ENCODE measurements at regions not wholly inside any gene's neighbourhood (a gene's known extent, or its start where the extent isn't known, plus 50 kb on each side); places are given as distances from the start of the nearest gene placed in this dataset.
"Not testable (repeated sequence)": the region's sequence is repeated elsewhere in the genome, so short reads cannot be mapped to it uniquely, and the experiment has no call there.

DNA sequence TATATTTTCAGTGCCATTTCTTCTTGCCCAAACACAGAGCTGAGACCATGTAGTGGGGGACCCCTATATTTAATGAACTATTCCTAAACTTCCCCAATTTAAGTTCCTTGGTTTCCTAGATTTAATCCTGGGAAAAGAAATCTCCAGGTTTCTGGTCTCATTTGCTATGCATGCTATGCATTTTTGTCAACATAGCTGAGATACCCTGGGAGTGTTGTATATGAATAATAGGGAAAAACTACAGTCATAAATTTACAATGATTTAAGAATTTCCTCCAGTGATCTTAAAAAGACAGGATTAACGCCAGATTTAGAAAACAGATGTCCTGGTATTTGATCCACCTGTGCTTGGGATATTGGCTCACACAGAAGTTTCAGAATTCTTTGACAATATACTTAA, 136.8 kb upstream of the RAPGEF2 start:
- no peak for DNase-seq
- H3K4me1 ChIP-seq = 0 out of 2 replicates have a peak, but pooled peaks cover 9% of the 10 kb centered on the region
- Mint-ChIP-seq H3K27me3 (ENCODE audit: insufficient read depth, unreplicated experiment) (no peaks in the 10 kb centered on the region), H3K36me3 (ENCODE audit: insufficient read depth, unreplicated experiment) (no peaks in the 10 kb centered on the region), H3K4me3 (ENCODE audit: unreplicated experiment) (no peak overlapping the region), H3K27ac (ENCODE audit: unreplicated experiment) (no peak overlapping the region), H3K9me3 (ENCODE audit: unreplicated experiment) (no peaks in the 10 kb centered on the region), H3K4me1 (ENCODE audit: low read depth, unreplicated experiment) (peaks cover 5% of the 10 kb centered on the region)
- ChIA-PET CTCF (no interaction called here), POLR2A (no interaction called here)
- TF ChIP-seq, protein P1, sequence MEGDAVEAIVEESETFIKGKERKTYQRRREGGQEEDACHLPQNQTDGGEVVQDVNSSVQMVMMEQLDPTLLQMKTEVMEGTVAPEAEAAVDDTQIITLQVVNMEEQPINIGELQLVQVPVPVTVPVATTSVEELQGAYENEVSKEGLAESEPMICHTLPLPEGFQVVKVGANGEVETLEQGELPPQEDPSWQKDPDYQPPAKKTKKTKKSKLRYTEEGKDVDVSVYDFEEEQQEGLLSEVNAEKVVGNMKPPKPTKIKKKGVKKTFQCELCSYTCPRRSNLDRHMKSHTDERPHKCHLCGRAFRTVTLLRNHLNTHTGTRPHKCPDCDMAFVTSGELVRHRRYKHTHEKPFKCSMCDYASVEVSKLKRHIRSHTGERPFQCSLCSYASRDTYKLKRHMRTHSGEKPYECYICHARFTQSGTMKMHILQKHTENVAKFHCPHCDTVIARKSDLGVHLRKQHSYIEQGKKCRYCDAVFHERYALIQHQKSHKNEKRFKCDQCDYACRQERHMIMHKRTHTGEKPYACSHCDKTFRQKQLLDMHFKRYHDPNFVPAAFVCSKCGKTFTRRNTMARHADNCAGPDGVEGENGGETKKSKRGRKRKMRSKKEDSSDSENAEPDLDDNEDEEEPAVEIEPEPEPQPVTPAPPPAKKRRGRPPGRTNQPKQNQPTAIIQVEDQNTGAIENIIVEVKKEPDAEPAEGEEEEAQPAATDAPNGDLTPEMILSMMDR (IDR thresholded peaks at IDR 0.05; ENCODE audit: insufficient read depth in 1 of 2, low read depth in 1 of 2, low read length in 1 of 2, severe bottlenecking in 1 of 2, unreplicated experiment in 1 of 2) = no peak
- H3K36me3 ChIP-seq (ENCODE audit: control insufficient read depth, insufficient read depth, low read length) = no peaks in the 10 kb centered on the region
- intact Hi-C loops (cut with micrococcal nuclease; ENCODE audit: unreplicated experiment) = no loop called here
- H3K4me3 ChIP-seq (ENCODE audit: low read depth, low read length) = no peak overlapping the region
- no peaks in the 10 kb centered on the region for H3K27me3 ChIP-seq (replicated peaks; ENCODE audit: control insufficient read depth, insufficient read depth, low read length)
- H3K9me3 ChIP-seq = no peaks in the 10 kb centered on the region
- no TSS peak for BruUV-seq (replicated peaks)

DNA sequence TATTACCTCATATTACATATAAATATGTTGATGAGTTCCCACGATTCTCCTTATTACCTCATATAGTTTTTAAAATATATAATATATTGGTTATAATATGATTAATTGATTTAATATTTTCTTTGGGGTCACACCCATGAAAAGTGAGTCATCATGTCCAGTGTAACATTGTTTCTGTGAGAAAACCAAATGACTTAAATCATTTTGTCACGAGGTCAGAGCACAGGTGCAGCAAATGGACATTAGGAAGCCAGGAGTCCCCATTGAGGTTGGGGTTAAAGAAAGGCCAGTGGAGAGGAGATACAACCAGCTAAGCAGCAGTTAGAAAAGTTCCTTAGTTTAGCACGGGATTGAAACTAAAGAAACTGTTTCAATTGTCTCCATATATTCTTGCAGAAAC, 133.9 kb upstream of the RAPGEF2 start:
- Mint-ChIP-seq H3K36me3 (ENCODE audit: insufficient read depth, unreplicated experiment) (no peaks in the 10 kb centered on the region), H3K4me1 (ENCODE audit: low read depth, unreplicated experiment) (peaks cover 5% of the 10 kb centered on the region), H3K27me3 (ENCODE audit: insufficient read depth, unreplicated experiment) (no peaks in the 10 kb centered on the region), H3K4me3 (ENCODE audit: unreplicated experiment) (no peak overlapping the region), H3K9me3 (ENCODE audit: unreplicated experiment) (no peaks in the 10 kb centered on the region), H3K27ac (ENCODE audit: unreplicated experiment) (no peak overlapping the region)
- Histone ChIP-seq H3K4me1 (0 out of 2 replicates have a peak, but pooled peaks cover 9% of the 10 kb centered on the region), H3K4me3 (ENCODE audit: low read depth, low read length) (no peak overlapping the region), H3K36me3 (ENCODE audit: control insufficient read depth, insufficient read depth, low read length) (no peaks in the 10 kb centered on the region), H3K9me3 (no peaks in the 10 kb centered on the region), H3K27me3 (replicated peaks; ENCODE audit: control insufficient read depth, insufficient read depth, low read length) (no peaks in the 10 kb centered on the region)
- DNase-seq = no peak
- POLR2A ChIA-PET = no interaction called here
- no TSS peak for BruUV-seq (replicated peaks)
- TF ChIP-seq, protein P1 (IDR thresholded peaks at IDR 0.05; ENCODE audit: insufficient read depth in 1 of 2, low read depth in 1 of 2, low read length in 1 of 2, severe bottlenecking in 1 of 2, unreplicated experiment in 1 of 2) = no peak
- intact Hi-C loops (cut with micrococcal nuclease; ENCODE audit: unreplicated experiment) = no loop called here
- CTCF ChIA-PET = no interaction called here

GRCh38 chr4:158970812-158971211, 132.1 kb upstream of the RAPGEF2 start:
- CTCF ChIA-PET = no interaction called here
- POLR2A ChIA-PET = no interaction called here
- no peak overlapping the region for H3K4me3 ChIP-seq (ENCODE audit: low read depth, low read length)

DNA sequence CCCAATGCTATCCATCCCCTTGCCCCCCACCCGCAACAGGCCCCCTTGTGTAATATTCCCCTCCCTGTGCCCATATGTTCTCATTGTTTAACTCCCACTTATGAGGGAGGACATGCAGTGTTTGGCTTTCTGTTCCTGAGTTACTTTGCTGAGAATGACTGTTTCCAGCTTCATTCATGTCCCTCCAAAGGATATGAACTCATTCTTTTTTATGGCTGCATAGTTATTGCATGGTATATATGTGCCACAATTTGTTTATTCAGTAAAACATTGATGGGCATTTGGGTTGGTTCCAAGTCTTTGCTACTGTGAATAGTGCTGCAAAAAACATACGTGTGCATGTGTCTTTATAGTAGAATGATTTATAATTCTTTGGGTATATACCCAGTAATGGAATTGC, 128.4 kb upstream of the RAPGEF2 start:
- BruUV-seq (replicated peaks); H3K4me3 ChIP-seq (ENCODE audit: low read depth, low read length); H3K36me3 ChIP-seq (ENCODE audit: control insufficient read depth, insufficient read depth, low read length); H3K27me3 Mint-ChIP-seq (ENCODE audit: insufficient read depth, unreplicated experiment); DNase-seq; H3K4me3 Mint-ChIP-seq (ENCODE audit: unreplicated experiment); H3K27me3 ChIP-seq (replicated peaks; ENCODE audit: control insufficient read depth, insufficient read depth, low read length); H3K36me3 Mint-ChIP-seq (ENCODE audit: insufficient read depth, unreplicated experiment); intact Hi-C loops (cut with micrococcal nuclease; ENCODE audit: unreplicated experiment); H3K4me1 ChIP-seq; H3K27ac Mint-ChIP-seq (ENCODE audit: unreplicated experiment); H3K4me1 Mint-ChIP-seq (ENCODE audit: low read depth, unreplicated experiment); H3K9me3 ChIP-seq; CTCF ChIA-PET; POLR2A ChIA-PET; H3K9me3 Mint-ChIP-seq (ENCODE audit: unreplicated experiment): not testable (repeated sequence)

More at GRCh38 chr4:158970812-158971211, 132.1 kb upstream of the RAPGEF2 start:
- no peak overlapping the region for H3K27ac Mint-ChIP-seq (ENCODE audit: unreplicated experiment)
- no peak overlapping the region for H3K4me3 Mint-ChIP-seq (ENCODE audit: unreplicated experiment)
- Histone ChIP-seq H3K27me3 (replicated peaks; ENCODE audit: control insufficient read depth, insufficient read depth, low read length) (no peaks in the 10 kb centered on the region), H3K36me3 (ENCODE audit: control insufficient read depth, insufficient read depth, low read length) (no peaks in the 10 kb centered on the region), H3K4me1 (0 out of 2 replicates have a peak, but pooled peaks cover 7% of the 10 kb centered on the region), H3K9me3 (no peaks in the 10 kb centered on the region)
- H3K27me3 Mint-ChIP-seq (ENCODE audit: insufficient read depth, unreplicated experiment) = no peaks in the 10 kb centered on the region
- no TSS peak for BruUV-seq (replicated peaks)
- TF ChIP-seq, protein P1 (IDR thresholded peaks at IDR 0.05; ENCODE audit: insufficient read depth in 1 of 2, low read depth in 1 of 2, low read length in 1 of 2, severe bottlenecking in 1 of 2, unreplicated experiment in 1 of 2) = no peak
- DNase-seq = no peak
- H3K4me1 Mint-ChIP-seq (ENCODE audit: low read depth, unreplicated experiment) = peaks cover 5% of the 10 kb centered on the region
- no peaks in the 10 kb centered on the region for H3K9me3 Mint-ChIP-seq (ENCODE audit: unreplicated experiment)
- H3K36me3 Mint-ChIP-seq (ENCODE audit: insufficient read depth, unreplicated experiment) = no peaks in the 10 kb centered on the region
- intact Hi-C loops (cut with micrococcal nuclease; ENCODE audit: unreplicated experiment) = no loop called here

GRCh38 chr4:158980711-158981110, 122.2 kb upstream of the RAPGEF2 start:
- H3K4me3 Mint-ChIP-seq (ENCODE audit: unreplicated experiment); H3K4me3 ChIP-seq (ENCODE audit: low read depth, low read length); H3K4me1 ChIP-seq; H3K27me3 ChIP-seq (replicated peaks; ENCODE audit: control insufficient read depth, insufficient read depth, low read length); H3K27ac Mint-ChIP-seq (ENCODE audit: unreplicated experiment); H3K9me3 ChIP-seq; H3K4me1 Mint-ChIP-seq (ENCODE audit: low read depth, unreplicated experiment); H3K36me3 ChIP-seq (ENCODE audit: control insufficient read depth, insufficient read depth, low read length); CTCF ChIA-PET; H3K27me3 Mint-ChIP-seq (ENCODE audit: insufficient read depth, unreplicated experiment); intact Hi-C loops (cut with micrococcal nuclease; ENCODE audit: unreplicated experiment); DNase-seq; POLR2A ChIA-PET; BruUV-seq (replicated peaks); H3K36me3 Mint-ChIP-seq (ENCODE audit: insufficient read depth, unreplicated experiment): not testable (repeated sequence)
- H3K9me3 Mint-ChIP-seq (ENCODE audit: unreplicated experiment) = peaks cover 27% of the 10 kb centered on the region

Measured in Caco-2 (cell line).